Gastrocnemius medialis (tissue), 4 donors: ENCODE measurements at regions not wholly inside any gene's neighbourhood (a gene's known extent, or its start where the extent isn't known, plus 50 kb on each side); places are given as distances from the start of the nearest gene placed in this dataset.

ENCODE experiments used
- ATAC-seq, 2 donors: fragments of 150-250 bp; one replicate each; pipeline ENCODE4 v1.9.1; 2016
- DNase-seq, 2 donors: peaks; one replicate each; pipeline ENCODE4 v3.0.0-alpha.2; 2019
- H3K27ac ChIP-seq, 4 donors: fragments of 200-600 bp; sonication (generic); 1 replicate in 1 of 4; 2 replicates in 3 of 4; pipeline ENCODE4 v1.5.1; 2016 to 2018; ENCODE audit warnings: mild to moderate bottlenecking in 2 of 4, moderate library complexity in 1 of 4
- H3K27me3 ChIP-seq, 3 donors: fragments of 200-600 bp; sonication (generic) in 2 of 3; 1 replicate in 1 of 3; 2 replicates in 2 of 3; pipeline versions ENCODE4 v1.5.1 to v1.6.0; 2016 to 2019; ENCODE audit warnings: mild to moderate bottlenecking in 1 of 3, moderate library complexity in 1 of 3
- H3K36me3 ChIP-seq, 2 donors: fragments of 200-600 bp; sonication (generic) in 1 of 2; one replicate each; pipeline ENCODE4 v1.5.1; 2017 to 2018
- H3K4me1 ChIP-seq, 2 donors: fragments of 200-600 bp; sonication (generic) in 1 of 2; one replicate each; pipeline ENCODE4 v1.5.1; 2016 to 2017; ENCODE audit warnings: mild to moderate bottlenecking in 2 of 2
- H3K4me3 ChIP-seq, 4 donors: fragments of 200-600 bp; sonication (generic) in 3 of 4; 1 replicate in 1 of 4; 2 replicates in 3 of 4; pipeline ENCODE4 v1.5.1; 2016 to 2019; ENCODE audit warnings: mild to moderate bottlenecking in 2 of 4
- H3K9me3 ChIP-seq, 3 donors: fragments of 200-600 bp; sonication (generic) in 2 of 3; 1 replicate in 1 of 3; 2 replicates in 2 of 3; pipeline ENCODE4 v1.5.1; 2016 to 2019
- POLR2A ChIP-seq, 2 donors: fragments of 450-650 bp; IDR thresholded peaks; one replicate each; pipeline ENCODE4 v1.6.1; 2017; ENCODE audit warnings: antibody characterized with exemption in 2 of 2, mild to moderate bottlenecking in 2 of 2, moderate library complexity in 2 of 2
- in situ Hi-C, 4 donors: fragments of 200-750 bp; cut with MboI; loops; one replicate each; pipeline versions ENCODE4 v1.15.0 to v1.8.0; 2017; ENCODE audit warnings: low sequenced_read_pairs in 4 of 4
- intact Hi-C: fragments of 100-400 bp; cut with DNase I; formaldehyde crosslinking; loops from one replicate; pipeline ENCODE4 v1.15.1; 2023; ENCODE audit warnings: low total_unique reads
- TF ChIP-seq, protein P1 (sequence below), 5 experiments: fragments of 450-650 bp in 3 of 5; fragments of 200-600 bp in 2 of 5; sonication (generic) in 2 of 5; IDR thresholded peaks in 4 of 5; conservative IDR thresholded peaks in 1 of 5; 1 replicate in 4 of 5; 2 replicates in 1 of 5; pipeline ENCODE4 v1.5.1; 2016 to 2019; ENCODE audit warnings: antibody characterized with exemption in 5 of 5, mild to moderate bottlenecking in 3 of 5, moderate library complexity in 3 of 5

DNA sequence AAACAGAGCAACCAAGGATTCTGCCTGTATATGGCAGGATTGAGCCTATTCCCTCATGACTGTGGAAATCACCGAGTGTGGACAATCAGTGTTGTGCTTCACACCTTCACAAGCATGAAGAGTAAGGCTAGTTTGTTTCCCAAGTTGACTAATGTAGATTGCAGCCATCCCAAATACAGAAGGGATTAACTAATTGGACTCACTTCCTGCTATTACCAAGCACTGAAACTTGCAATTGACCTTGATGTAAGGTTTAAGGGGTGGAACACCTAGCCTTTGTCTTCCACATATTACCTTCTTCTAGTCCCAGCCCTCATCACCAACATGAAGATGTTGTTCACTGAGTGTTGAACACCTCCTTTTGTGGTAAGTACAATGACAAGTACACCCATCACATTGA, 120.9 kb upstream of the RND3 start:
- no peak overlapping the region for H3K27ac ChIP-seq
- H3K27me3 ChIP-seq = no peaks in the 10 kb centered on the region
- ATAC-seq (no peak), DNase-seq (no peak)
- H3K36me3 ChIP-seq = no peaks in the 10 kb centered on the region
- in situ Hi-C loops (no loop called here), intact Hi-C loops (no loop called here)
- no peaks in the 10 kb centered on the region for H3K4me1 ChIP-seq
- TF ChIP-seq, protein P1, sequence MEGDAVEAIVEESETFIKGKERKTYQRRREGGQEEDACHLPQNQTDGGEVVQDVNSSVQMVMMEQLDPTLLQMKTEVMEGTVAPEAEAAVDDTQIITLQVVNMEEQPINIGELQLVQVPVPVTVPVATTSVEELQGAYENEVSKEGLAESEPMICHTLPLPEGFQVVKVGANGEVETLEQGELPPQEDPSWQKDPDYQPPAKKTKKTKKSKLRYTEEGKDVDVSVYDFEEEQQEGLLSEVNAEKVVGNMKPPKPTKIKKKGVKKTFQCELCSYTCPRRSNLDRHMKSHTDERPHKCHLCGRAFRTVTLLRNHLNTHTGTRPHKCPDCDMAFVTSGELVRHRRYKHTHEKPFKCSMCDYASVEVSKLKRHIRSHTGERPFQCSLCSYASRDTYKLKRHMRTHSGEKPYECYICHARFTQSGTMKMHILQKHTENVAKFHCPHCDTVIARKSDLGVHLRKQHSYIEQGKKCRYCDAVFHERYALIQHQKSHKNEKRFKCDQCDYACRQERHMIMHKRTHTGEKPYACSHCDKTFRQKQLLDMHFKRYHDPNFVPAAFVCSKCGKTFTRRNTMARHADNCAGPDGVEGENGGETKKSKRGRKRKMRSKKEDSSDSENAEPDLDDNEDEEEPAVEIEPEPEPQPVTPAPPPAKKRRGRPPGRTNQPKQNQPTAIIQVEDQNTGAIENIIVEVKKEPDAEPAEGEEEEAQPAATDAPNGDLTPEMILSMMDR (IDR thresholded peaks at IDR 0.05 in 4 of 5, conservative IDR thresholded peaks at IDR 0.05 in 1 of 5) = no peak
- TF ChIP-seq POLR2A (IDR thresholded peaks at IDR 0.05) = no peak
- no peak overlapping the region for H3K4me3 ChIP-seq
- H3K9me3 ChIP-seq = no peaks in the 10 kb centered on the region

DNA sequence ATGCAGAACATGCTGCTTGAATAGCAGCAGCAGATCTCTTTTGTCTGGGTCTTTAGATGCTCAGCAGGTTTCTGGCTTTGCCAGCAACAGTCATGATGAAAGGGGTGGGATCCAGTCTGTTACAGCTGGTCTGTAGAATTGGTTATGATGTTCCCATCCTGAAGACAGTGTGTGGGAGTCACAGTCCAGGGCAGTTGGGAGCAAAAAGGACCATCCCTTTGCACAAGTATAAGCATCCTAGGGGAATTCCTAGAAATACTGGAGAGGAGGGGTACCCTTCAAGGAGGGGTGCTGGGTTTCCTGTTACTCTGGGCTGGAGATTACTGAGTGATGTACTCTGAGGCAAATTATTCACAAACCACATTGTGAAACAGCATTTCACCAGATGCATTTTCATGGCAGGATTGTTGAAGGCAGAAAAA, 119.9 kb upstream of the RND3 start:
- intact Hi-C loops = no loop called here
- no peaks in the 10 kb centered on the region for H3K27me3 ChIP-seq
- no peak for TF ChIP-seq POLR2A (IDR thresholded peaks at IDR 0.05)
- TF ChIP-seq, protein P1 (IDR thresholded peaks at IDR 0.05 in 4 of 5, conservative IDR thresholded peaks at IDR 0.05 in 1 of 5) = no peak
- no peaks in the 10 kb centered on the region for H3K4me1 ChIP-seq
- H3K4me3 ChIP-seq = no peak overlapping the region
- DNase-seq = no peak
- ATAC-seq = no peak
- in situ Hi-C loops = no loop called here
- no peak overlapping the region for H3K27ac ChIP-seq
- H3K36me3 ChIP-seq = no peaks in the 10 kb centered on the region
- no peaks in the 10 kb centered on the region for H3K9me3 ChIP-seq

DNA sequence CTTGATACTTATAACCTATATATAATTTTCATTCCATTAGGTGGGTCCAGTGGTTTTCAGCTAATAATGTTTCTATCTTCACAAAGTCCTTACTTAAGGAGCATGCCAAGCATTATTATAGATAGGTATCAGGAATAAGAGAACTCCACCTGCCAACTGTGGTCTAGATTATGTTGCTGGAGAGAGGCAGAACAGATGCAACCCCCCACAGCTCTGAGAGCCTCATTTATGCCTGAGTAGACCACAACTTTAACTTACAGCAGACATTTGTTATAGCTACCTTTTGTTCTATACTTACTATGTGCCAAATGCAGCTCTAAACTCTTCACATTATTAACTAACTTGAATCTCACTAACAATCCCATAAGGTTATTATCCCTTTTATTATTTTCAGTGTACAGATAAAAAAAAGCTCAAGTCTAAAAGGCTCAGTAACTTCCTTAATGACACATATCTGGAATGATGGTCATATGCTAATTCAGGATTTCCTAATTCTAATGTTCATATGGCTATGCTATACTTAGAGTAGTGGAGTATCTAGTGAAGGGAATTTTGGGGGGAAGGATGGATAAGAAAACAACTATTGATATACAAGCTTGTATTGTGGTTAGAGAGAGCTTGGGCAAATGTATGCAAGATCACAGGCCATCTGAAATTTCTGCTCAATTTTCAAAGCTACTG, 119.1 kb upstream of the RND3 start:
- H3K4me3 ChIP-seq = no peak overlapping the region
- H3K9me3 ChIP-seq = no peaks in the 10 kb centered on the region
- TF ChIP-seq POLR2A (IDR thresholded peaks at IDR 0.05) = no peak
- TF ChIP-seq, protein P1 (IDR thresholded peaks at IDR 0.05 in 4 of 5, conservative IDR thresholded peaks at IDR 0.05 in 1 of 5) = no peak
- H3K36me3 ChIP-seq = no peaks in the 10 kb centered on the region
- in situ Hi-C loops = no loop called here
- ATAC-seq (no peak), DNase-seq (no peak)
- H3K4me1 ChIP-seq = no peaks in the 10 kb centered on the region
- intact Hi-C loops = no loop called here
- H3K27ac ChIP-seq = no peak overlapping the region
- no peaks in the 10 kb centered on the region for H3K27me3 ChIP-seq

DNA sequence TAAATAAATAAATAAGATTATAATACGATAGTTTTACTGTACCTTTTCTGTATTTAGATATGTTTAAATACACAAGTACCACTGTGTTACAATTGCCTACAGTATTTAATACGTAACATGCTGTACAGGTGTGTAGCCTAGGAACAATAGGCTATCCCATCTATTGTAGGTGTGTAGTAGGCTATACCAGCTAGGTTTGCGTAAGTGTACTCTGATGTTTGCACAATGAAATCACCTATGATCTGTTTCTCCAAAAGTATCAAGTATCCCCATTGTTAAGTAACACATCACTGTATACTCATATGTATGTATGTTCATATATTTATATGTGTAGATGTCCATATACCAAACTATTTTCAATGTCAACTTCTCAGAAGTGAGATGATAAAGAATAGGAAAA, 118.2 kb upstream of the RND3 start:
- no peak for TF ChIP-seq POLR2A (IDR thresholded peaks at IDR 0.05)
- TF ChIP-seq, protein P1 (IDR thresholded peaks at IDR 0.05 in 4 of 5, conservative IDR thresholded peaks at IDR 0.05 in 1 of 5) = no peak
- Histone ChIP-seq H3K36me3 (no peaks in the 10 kb centered on the region), H3K27me3 (no peaks in the 10 kb centered on the region), H3K9me3 (no peaks in the 10 kb centered on the region), H3K27ac (no peak overlapping the region), H3K4me1 (no peaks in the 10 kb centered on the region), H3K4me3 (no peak overlapping the region)
- no peak for DNase-seq
- in situ Hi-C loops (no loop called here), intact Hi-C loops (no loop called here)
- ATAC-seq = no peak
